ENCODE measurements at regions not wholly inside any gene's neighbourhood (a gene's known extent, or its start where the extent isn't known, plus 50 kb on each side); places are given as distances from the start of the nearest gene placed in this dataset.

- TF ChIP-seq CTCF (IDR thresholded peaks at IDR 0.05) (no peak), GABPA (IDR thresholded peaks at IDR 0.05; ENCODE audit: low read depth) (no peak)
Measured at GRCh38 chr17:55642741-55643140, 79.9 kb downstream of the TMEM100 start.
